NOMO-1 (cell line): ENCODE measurements at regions not wholly inside any gene's neighbourhood (a gene's known extent, or its start where the extent isn't known, plus 50 kb on each side); places are given as distances from the start of the nearest gene placed in this dataset.

Source experiments
- DNase-seq, 2 experiments: peaks; one replicate each; lab custom pipeline; 2025; ENCODE audit not compliant: unreplicated experiment in 2 of 2; lab: John Stamatoyannopoulos, UW

DNA sequence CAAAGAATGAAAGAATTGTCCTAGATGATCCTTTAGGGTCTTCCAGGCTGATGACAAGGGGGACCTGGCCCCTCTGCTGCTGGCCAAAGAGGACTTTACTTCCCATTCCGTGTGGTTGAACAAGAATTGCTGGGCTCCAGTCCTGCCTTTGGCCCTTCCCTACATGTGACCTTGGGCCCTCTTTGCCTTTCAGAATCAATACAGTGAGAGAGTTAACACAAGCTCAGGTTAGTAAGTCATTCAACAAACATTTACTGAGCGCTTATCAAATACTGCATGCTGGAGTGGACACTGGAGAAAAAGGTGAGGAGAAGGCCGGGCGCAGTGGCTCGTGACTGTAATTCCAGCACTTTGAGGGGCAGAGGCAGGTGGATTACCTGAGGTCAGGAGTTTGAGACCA lies 113.1 kb downstream of the C9orf50 start:
- no peak for DNase-seq

DNA sequence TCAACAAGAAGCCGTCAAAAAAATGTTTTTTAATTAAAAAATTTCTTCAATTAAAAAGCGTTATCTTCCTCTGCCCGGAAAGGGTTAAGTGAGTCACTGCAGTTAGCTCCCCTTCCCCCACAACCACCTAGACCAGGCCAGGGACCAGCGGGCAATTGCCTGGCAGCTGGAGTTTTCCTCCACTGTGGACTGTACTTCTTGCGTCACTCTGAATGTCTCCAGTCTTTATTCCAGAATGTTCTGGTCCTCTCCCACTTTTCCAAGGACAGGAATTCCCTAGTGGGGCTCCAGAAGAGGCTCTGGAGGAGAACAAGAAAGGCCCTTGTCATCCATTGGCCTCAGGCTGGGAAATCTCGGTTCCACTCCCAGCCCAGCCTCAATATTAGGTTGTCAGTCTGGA lies 114.0 kb downstream of the C9orf50 start:
- no peak for DNase-seq

DNA sequence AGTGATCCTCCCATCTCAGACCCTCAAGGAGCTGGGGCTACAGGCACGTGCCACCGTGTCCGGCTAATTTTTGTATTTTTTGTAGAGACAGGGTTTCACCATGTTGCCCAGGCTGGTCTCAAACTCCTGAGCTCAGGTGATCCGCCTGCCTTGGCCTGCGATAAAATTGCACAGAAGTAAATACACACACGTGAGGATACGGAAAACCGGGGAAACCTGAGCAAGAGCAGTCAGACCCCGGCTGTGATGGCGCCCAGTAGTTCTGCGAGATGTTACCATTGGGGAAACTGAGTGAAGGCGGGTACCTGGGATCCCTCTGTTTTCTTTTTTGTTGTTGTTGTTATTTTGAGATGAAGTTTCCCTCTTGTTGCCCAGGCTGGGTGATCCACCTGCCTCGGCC lies 114.9 kb downstream of the C9orf50 start:
- no peak for DNase-seq

DNA sequence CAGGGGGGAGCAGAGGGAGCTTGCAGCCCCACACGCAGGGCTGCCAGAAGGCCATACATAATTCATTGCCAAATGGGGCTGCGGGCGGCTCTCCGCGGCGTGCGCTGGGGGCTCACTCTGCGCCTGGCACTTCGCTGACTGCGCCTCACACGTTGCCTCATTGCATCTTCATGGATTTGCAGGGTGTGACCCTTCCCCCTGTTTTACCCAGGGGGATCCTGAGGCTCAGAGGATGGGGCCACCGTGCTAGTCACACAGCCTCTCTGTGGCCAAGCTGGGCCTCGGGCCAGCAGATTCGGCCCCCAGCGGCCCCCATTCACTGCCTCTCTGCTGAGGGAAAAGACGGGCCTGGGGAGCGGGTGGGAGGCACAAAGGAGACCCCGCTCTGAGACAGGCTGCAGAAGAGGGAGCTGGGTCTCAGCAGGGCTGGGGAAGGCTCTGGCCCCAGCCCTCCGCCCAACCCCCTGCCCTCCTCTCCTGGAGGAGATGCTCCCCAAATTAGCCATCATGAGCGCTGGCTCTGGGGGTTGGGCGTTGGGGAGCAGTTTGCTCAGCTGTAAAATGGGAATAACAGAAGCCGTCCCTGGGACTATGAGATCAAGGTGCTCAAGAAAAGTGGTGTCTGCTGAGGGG lies 115.5 kb downstream of the C9orf50 start:
- DNase-seq: no peak

DNA sequence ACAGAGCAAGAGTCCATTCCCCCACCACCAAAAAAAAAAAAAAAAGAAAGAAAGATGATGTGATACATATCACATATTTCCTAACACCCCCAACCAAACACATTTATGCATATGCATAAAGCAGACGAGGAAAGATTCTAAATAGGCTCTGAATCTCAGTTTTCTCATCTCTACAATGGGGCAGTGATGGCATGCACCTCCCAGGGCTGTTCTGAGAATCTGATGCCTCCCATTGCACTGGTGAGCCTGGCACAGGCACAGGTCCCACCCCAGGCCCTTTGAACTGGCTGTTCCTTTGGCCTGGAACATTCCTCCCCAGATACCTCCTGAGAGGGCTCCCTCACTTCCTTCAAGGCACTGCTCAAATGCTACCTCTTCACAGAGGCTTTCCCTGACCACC lies 116.5 kb downstream of the C9orf50 start:
- DNase-seq: no peak

DNA sequence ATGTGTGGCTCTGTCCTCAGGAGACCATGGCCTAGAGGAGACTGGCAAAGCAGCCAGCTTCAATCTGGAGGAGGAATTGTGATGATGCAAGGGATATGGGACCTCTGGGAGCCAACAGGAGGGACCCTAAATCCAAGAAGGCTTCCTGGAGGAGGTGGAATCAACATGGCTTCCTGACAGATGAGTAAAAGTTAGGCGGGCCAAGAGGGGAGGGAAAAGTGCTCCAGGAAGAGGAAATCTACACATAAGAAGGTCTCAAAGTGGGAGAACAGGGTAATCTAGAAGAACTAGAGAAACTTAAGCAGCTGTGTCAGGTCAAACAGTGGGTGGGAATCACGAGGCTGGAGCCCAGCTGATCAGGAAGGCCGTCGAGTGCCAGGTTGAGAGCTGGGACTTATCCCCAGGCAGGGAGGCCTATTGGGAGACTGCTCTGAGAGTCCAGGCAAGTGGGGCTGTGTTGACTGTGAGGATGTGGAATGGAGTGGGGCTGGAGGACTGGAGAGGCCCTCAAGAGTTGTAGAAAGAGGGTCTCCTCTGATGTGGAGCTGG lies 119.1 kb downstream of the C9orf50 start:
- DNase-seq: no peak

DNA sequence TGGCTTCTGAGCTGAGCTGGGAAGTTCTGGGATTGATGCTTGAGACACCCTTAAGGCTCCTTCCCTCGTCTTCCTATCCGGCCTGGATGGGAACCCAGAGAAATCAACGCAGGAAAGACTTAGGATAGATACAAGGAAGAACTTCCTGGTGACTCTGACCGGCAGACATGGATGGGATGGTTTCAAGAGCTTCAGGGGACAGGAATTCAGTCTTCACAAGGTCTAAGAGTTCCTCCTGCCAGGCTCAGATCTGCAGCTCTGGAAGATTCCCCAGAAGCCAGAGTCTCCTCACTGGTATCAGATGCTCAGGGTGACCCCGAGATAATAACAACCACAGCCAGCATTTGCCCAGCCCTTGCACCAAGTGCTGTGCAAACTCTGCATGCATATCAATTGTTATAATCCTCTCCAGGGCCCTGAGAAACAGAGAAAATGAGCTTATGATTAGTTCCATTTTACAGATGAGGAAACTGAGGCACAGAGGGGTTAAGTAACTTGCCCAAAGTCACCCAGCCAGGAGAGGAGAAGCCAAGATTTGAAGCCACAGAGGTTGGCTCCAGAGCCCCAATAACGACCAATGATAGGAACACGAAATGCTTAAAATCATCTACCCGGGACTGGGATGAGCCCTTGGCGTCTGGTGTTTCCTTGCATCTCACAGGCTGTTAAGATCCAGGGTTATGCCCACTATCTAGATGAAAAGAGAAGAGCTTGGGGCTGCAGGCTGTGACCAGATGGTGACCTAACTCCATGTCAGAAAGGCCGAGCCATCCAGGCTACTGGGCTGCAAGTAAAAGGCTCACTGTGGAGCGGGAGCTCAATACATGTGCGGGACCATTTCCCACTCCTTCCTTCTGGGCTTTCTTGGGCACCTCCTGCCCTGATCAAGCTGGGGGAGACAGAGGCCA lies 119.8 kb downstream of the C9orf50 start:
- no peak for DNase-seq

DNA sequence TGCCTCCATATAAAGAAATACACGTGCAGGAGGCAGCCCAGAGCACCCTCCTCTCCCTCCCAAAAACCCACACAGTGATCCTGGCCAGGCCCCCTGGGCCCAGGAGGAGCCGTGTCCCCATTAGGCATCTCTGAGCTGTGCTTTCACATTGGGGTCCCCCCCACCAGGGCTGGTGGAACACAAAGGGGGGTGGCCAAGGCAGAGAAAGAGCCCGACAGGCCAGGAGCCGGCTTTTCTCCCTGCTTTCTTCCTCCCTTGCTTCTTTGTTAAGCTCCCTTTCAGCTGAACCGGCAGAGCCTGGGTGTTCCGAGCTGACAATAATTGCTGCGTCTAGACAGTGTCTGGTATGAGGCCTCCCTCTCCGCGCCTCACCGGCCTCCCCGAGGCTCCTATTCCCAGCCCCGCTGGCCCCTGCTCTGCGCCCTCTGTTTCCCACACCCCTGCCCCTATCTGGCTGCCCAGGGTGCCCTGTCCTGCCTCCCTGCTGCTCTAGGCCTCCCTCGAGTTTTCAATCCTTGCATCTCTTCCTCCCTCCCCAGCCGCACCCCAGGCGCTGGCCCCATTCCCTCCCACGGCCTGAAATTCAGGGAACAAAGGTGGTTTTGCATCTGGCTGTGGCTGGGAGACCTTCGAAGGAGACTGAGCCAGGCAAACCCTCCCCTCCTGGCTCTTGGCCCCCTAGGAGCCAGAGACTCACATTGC lies 120.6 kb downstream of the C9orf50 start:
- DNase-seq: no peak

DNA sequence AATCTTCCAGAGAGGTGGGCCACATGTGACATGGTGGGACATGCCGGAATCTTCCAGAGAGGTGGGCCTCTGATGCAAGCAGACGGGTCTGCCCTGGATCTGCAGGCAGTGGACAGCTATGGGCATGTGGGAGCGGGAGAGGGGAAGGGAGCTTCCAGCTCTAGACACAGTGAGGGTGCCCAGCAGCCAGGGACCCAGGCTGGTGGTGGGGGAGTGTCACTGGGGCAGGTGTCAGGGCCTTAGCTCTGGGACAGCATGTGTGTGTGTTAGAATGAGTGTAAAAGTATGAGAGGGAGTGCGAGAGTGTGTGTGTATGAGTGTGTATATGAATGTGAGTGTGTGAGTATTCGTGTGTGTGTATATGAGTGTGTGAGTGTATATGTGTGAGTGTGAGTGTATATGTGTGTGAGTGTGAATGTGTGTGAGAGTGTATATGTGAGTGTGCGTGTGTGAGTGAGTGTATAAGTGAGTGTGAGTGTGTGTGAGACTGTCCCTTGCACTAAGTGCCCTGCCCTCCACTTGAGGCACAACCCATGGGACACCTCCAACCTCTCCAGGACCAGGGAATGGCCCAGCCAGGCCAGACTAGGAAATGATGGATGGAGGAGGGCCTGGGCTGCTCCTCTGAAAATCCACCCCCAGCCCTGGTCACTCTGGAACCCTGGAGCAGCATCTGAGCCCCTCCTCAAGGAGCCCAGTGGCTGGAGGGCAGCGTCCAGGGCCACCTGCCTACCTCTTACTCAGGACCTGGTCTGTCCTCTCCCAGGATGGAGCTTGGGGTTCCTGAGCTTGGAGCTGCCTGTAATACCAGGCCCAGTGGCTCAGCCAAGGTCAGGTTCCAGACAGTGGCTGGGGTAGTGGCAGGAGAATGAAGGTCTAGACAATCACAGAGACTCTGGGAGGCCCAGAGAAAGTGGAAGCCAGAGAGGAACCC lies 122.2 kb downstream of the C9orf50 start:
- no peak for DNase-seq

DNA sequence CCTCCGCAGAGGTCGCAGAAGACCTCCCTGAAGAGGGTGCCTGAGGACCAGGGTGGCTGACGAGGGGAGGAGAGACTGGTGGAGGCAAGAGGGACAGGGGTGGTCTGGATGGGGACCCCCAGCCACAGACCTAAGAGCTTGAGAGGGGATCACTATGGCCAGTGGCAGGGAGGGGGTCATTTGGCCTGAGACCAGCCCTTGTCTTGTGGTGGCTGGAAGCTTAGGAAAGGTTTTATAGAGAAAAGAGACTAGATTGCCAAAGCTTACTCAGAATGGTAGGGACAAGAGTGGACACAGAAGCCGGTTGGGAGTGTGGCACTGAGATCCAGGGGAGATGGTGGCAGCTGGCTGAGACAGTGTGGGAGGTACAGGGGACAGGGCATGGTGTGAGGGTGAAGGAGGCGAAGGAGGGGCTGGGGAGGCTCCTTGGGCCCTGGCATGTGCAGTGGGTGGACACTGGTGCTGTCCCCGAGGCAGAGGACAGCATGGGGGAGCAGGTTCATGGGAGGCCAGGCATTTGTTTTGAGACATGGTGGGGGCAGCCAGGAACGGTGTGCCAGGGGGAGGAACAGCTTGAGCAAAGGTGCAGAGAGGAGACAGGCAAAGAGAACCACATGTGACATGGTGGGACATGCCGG lies 123.0 kb downstream of the C9orf50 start:
- no peak for DNase-seq

DNA sequence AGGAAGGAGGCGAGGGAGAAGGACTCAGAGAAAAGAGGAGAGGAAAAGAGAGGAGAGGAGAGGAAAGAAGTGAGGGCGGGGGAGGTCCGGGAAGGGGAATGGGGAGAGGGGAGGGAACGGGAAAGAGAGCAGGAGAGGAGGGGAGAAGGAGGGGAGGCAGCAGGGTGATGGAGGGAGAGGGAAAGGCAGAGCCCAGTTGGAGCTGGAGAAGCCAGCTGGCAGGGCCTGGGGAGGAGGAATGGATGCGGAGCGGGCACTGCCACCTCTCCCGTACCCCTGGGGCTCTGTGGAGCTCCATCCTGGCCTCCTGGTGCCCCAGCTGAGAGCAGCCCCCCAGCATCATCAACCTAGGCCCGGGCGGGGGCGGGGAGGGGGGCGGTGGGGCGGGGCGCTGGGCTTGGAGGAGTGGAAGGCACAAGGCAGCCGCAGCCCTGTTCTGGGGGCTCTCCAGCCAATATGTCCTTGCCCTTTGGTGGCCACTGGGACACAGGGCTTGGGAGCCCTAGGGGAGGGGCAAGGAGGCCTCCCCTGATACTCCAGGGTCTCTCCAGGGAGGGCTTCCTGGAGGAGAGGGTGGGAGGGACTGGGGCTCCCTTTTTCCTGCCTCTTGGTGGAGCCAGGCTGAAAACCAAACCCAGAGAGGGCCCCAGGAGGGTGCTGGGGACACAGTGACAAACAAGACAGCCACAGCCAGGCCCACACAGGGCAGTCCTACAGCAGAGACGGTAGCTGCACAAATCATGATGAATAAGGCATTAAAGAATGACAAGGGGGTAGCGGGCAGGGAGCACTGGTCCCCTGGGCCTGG lies 123.7 kb downstream of the C9orf50 start:
- no peak for DNase-seq

DNA sequence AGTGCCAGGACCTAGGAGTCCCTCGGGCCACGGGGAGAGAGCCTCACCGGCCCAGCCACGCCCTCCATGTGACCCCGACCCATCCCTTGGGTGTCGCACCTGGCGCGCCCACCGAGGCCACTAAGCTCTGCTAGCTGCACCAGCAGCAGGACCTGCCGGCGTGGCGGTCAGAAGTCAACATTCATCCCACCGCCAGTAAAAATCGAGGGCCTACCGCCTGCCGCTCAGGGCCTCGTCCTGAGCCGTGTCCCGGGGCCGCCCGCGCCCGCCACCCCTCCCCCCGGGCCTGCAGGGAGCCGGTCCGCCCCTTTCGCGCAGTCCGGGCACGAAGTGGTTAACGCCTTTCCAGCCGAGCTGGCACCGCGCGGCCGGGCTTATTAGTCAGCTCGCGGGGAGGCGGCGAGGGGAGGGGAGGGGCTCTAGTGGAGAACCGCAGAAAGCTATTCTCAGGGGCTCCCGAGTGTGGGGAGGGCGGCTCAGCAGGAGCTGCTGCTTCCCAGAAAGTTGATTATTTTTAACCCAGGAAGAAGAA lies 124.4 kb downstream of the C9orf50 start:
- DNase-seq: peak; percentile 42 to 75

DNA sequence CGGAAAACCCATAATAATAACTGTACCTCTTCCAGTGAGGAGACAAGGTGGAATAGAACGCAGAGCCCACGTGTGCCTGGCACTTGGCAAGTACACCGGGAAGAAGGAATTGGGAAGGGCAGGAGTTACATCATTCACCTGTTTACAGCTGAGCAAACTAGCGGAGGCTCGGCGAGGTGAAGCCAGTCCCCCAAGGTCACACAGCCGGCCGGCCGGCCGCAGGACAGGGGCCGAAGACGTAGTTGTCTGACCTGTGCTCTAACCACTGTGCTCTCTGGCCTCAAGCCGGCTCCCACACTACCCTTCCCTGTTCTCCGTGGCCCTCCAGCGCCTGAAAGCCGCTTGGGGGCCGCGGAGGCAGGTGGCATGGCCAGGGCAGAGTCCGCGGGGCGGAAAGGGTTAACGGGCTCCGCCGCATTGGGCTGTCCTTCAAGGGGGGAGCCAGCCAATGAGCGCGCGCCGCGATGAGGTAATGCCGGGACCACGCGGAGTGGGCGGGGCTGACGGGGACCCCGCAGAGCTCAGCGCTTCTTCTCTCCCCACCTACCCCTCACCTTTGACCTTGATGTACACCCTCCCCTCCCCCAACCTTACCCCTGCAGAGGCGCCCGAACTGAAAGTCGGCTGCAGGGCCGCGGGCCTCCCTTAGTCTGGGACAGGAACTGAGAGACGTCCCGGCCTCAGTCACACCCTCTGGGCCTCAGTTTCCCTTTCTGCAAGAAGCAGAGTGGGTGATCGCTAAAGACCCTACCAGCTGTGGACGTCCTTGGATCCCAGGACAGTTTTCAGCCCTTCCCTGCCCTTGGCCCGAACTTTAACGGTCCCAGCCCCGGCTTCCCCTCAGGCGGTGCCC lies 125.1 kb downstream of the C9orf50 start:
- DNase-seq: peak; percentile 73 to 86

DNA sequence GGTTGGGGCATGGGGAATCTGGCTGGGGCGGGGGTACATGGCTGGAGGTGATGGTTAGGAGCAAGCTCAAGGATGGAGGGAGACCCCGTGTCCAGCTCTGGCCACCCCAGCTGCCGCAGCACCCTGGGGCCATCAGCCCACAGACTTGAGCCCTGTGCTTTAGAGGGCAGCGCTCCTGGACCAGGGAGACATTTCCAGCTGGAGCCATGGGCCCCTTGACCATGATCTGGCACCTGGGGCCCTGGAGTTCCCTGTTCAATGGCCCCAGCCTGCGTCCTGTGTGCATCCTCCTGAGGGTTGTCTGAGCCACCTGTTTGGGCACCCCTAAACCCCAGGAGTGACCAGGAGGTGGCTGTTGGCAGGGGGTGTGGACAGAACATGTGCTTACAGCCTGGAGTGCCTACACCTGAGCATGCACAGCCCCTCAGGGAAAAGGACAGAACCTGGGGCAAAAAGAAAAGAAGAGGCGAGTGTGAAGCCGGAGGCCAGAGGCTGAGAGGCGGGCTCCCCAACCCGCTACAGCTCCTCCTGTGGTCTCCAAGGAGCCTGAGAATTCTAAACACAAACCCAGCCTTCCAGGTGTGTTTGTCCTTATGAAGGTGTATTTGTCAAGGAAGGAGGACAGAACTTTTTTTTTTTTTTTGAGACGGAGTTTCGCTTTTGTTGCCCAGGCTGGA lies 126.7 kb downstream of the C9orf50 start:
- no peak for DNase-seq

DNA sequence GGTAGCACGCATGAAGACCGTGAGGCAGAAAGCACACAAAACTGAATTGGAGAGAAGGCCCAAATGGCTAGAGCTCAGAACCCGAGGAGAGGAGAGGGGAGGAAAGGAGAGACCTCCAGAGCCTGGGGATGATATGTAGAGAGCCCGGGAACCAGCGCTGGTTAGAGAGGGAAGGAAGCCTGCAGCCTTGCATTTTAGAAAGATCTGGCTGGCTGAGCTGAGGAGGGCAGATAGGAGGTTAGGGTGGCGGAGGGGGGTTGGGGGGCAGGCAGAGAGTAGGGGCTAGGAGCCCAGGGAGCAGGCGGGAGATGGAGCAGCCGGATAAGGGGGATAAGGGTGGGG lies 127.2 kb downstream of the C9orf50 start:
- no peak for DNase-seq

DNA sequence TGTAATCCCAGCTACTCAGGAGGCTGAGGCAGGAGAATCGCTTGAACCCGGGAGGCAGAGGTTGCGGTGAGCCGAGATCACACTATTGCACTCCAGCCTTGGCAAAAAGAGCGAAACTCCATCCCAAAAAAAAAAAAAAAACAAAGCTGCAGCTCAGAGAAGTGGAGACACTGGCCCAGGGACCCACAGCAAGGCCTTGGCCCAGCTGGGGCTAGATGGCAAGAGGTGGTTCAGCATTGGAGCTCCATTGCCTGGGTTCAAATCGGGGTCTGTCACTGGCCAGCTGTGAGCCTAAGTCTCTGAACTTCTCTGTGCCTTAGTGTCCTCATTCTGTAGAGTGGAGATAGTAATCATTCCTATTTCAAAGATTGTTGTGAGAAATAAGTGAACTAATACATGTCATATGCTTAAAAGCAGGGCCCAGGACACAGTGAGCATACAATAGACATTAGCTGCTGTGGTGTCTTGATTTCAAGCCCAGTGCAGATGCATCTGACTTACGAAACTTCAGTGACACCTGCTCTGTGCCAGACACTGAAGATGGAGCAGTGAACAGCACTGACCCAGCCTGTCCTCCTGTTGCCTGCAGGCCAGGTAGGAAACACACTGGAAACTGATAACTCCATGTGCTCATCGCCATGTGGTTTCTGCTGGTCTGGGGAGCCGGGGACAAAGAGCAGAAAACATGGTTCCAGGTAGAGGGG lies 127.7 kb downstream of the C9orf50 start:
- no peak for DNase-seq

DNA sequence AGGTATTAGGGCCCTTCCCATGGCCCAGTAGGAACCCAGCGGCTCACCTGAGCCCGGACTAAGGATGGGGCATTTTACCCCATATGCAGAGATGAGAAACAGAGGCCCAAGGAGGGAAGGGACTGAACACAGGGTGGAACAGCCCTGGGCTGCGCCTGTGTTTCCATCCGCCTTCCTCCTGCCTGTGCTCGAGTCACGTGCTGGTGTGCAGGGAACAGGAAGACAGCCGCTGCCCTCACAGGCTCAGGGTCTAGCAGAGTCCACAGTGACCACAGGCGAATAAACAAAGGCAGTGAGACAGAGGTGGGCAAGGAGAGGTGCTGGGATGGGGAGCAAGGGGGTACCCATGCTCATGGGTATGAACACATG lies 129.4 kb downstream of the C9orf50 start:
- no peak for DNase-seq
